HG03025 (cell line): ENCODE measurements at regions not wholly inside any gene's neighbourhood (a gene's known extent, or its start where the extent isn't known, plus 50 kb on each side); places are given as distances from the start of the nearest gene placed in this dataset.
A peak's percentile ranks its signal among the peaks of the same experiment; 100 is the strongest.

Experiments
- ATAC-seq: cut with Tn5 transposase; IDR thresholded peaks from one replicate; pipeline ENCODE4 v1.9.1; 2021; ENCODE audit warnings: mild to moderate bottlenecking, moderate library complexity; ENCODE audit not compliant: unreplicated experiment, low FRiP score

GRCh38 chr11:116278076-116278475, 494.7 kb downstream of the BUD13 start:
- no peak for ATAC-seq

DNA sequence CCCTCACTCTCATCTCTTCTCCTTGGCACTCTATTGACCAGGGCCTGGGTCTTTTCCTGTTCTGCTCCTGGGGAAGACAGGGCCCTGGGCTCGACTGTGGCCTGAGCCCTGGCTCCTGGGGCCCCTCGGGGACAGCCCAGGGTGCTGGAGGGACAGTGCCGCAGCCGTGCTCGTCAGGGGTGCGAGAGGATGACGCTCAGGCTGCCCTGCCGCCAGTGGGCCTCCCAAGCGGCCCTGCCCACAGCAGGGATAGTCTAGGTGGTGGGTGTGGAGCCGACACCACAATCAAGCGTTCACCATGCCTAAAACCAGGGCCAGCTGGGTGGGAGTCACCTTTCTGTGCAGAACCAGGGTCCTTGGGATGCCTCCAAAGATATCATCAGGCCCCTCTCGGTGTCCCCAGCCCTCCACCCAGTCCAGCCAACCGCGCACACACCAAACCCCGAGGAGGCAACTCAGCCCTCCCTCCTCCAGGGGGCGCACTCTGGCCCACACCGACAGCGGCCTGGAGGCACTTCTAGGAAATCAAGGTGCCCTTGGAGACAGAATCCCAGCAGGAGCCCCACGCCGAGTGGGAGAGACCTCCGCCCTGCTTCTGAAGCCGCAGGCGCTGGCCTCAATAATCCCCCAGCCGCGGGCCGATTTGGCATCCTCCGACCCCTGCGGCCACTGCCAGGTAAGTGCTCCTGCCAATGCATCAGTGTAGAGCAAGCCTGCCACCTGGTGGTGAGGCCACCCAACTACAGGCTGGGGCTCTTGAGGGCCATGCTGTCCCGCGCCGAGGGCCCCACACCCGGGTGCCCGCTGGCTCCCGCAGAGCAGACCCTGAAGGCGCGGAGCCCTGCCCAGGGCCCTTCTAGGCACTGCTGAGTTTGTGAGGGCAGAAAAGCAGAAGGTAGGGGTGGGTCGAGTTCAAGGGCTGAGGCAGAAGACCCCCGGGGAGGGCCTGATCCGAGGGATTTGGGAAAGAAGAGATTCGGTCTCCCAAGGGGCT, 496.4 kb downstream of the BUD13 start:
- peak; percentile 75 for ATAC-seq

DNA sequence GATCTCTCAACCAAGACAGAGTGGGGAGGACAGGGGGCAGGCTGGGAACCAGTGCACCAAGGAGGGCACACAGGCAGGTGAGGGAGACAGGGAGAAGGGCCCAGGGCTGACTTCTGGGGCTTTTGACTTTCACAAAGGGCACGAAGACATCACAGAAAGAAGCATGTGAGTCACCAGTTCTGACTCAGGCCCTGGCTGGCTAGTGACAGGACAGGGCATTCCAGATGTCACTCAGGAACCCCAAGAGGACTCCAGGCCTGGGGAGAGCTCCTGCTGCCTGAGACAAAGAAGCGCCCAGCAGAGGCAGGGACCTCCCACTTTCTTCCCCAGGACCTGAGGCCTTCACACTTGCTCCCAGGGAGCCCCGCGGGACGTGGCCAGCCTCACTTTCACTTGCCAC, 497.2 kb downstream of the BUD13 start:
- ATAC-seq = no peak

- no peak for ATAC-seq
Observed at GRCh38 chr11:116274521-116274920, 498.3 kb downstream of the BUD13 start.

GRCh38 chr11:116272181-116272789, 500.5 kb downstream of the BUD13 start:
- no peak for ATAC-seq

DNA sequence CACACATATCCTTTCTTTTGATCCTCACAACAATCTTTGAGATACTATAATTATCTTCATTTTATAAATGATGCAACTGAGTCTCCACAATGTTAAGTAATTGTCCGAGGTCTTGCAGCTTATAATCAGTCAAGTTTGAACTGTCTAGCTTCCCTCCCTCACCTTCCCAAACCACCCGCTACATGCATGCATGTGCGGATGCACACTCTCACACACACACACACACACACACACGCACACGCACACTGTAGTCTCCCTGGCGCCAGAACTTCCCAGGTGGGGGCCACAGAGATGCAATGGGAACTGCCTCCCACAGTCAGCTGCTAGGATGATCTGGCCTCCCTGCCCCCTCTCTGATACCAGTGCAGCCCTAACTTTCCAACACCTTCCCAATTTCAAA, 501.3 kb downstream of the BUD13 start:
- ATAC-seq = no peak

GRCh38 chr11:116267146-116267545, 505.6 kb downstream of the BUD13 start:
- ATAC-seq = no peak

DNA sequence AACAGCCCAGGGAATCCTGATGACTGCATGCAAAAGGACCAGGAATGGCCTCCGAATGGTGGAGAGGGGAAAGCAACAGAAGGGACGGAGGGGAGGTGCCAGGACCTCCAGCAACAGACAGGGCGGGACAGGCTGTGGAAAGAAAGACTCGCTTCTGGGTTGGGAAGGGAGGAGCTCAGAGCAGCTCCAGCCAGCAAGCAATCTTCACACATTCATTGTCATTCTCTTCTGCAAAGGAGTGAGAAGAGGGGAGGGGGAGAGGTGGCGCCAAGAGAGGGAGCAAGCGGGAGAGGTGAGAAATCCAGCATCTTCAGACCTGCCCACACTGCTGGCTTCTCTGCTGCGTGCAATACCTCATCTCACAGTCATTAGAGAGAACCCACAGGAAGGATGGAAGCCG, 509.0 kb downstream of the BUD13 start:
- ATAC-seq = no peak

DNA sequence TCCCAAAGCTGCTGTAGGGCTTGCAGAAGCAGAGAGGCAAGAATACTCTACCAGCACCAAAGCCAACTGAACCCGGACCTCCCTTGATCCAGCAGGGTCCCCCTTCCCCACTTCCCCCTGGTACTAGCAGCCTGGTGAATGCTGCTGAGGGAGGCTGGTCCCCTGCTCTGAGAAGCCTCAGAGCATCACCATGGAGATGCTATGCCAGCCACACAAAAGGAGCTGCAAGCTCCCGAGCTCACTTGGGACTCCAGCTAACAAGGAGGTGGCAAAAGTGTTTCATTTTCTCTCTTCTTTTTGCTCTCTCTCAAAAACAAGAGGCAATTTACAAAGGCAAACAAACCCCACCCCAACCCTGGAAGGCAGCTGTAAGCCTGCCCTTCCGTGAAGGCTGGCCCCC, 509.8 kb downstream of the BUD13 start:
- ATAC-seq = no peak

DNA sequence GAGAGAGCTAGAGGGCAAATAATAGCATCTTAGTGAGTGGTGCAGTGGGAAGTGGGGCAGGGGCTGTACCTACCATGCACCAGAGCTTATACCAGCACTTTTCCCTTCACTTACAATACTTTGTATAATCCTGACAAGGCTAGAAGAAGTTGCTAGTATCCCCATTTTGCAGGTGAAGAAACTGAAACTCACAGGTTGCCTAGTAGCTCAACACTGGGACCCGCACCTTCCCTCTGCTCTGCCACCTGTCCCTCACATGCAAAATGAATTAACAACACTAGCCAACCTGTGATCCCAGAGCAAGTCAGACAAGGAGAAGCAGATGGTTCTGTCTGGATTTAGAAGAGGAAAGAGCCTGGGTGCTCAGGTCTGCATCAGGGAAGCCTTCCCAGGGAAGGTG, 510.4 kb downstream of the BUD13 start:
- no peak for ATAC-seq

- no peak for ATAC-seq
Observed at GRCh38 chr11:116261606-116262005, 511.2 kb downstream of the BUD13 start.

- no peak for ATAC-seq
Observed at GRCh38 chr11:116258821-116259220, 514.0 kb downstream of the BUD13 start.

DNA sequence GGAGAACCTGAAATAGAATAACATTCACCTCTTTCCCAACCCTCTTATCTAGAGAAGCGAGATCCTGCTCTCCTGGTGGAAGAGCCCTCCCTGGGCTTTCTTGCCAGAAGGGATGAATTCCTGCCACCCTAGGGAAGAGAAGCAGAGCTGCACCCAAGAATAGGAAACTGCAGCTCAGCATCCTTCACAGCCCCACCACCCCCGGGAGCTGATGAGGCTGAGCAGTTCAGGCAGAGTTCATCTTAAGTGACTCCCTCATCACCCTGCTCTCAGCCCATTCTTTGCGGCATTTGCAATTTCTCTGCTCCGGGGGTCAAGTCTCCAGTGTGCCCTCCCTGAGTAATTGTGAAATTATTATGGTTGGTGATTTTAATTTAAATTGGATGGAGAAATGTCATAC, 514.9 kb downstream of the BUD13 start:
- no peak for ATAC-seq

DNA sequence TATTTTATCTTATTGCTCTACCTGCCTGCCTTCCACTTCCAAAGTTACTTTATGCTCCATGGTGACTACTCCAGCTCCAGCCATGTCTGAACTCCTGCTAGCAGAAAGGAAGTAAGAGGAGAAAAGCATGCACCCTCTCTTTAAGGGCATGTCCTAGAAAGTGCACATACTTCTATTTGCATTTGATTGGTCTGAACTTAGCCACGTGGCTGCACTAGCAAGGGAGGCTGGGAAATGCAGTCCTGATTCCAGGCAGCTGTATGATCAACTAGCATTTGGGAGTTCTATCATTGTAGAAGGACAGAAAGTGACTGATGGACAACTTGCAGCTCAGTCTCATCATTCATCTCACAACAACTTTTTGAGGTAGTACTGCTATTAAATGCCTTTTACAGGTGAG, 515.7 kb downstream of the BUD13 start:
- ATAC-seq = no peak

GRCh38 chr11:116256215-116256614, 516.6 kb downstream of the BUD13 start:
- ATAC-seq = no peak

- ATAC-seq = no peak
Observed at GRCh38 chr11:116255321-116255953, 517.4 kb downstream of the BUD13 start.

DNA sequence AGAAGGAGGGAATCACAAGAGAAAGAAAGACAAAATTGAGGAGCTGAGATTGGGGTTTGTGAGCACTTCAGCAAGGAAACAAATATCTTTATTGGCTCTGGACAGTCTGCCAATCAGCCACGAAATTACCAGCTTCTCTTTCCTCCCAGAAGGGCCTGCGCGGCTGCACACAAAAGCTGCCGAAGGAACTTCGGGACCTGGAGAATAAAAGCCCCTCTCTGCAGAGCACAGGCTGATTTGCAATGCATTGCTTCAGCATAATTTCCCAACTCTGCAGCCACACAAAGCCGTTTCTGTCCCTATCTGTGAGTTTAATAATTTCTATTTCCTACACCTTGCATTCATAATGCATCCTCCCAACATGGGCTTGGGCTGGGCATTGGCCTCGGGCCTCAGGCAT, 522.6 kb downstream of the BUD13 start:
- no peak for ATAC-seq

DNA sequence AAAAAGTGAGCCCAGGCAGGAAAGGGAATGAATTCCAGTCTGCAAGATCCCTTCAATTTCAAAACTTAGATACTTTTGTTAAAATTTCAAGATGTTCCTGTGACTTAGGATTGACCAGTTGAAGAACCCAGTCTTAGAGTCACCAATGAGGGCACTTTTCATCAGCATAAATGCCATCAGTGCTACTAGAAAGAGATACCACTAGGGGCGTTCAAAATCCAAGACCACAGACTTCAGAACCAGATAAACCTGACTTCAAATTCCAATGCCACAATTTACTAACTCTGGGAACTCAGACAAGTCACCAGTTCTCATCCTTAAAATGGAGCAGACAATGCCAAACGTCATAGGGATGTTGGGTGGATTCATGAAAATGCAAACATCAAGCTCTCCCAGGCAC, 523.2 kb downstream of the BUD13 start:
- no peak for ATAC-seq

DNA sequence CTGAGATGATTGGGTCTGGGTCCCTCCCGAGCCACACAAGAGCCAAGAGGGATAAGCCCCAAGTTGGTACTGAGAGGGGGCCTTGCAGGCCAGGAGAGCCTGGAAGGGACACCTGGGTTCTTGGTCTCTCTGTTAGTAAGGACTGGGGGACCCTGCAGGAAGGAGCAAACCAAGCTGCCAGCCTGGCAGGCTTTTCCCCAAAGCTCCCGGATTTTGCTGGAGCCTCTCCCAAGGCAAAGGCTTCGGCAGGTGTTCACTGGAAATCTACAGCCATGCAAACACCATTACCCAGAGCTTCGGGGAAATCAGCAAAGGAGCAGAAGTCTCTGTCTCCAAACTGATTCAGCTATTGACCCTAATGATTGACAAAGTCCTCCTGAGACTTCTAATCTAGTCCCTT, 527.9 kb downstream of the BUD13 start:
- ATAC-seq = no peak

GRCh38 chr11:116244439-116244838, 528.3 kb downstream of the BUD13 start:
- ATAC-seq = no peak

DNA sequence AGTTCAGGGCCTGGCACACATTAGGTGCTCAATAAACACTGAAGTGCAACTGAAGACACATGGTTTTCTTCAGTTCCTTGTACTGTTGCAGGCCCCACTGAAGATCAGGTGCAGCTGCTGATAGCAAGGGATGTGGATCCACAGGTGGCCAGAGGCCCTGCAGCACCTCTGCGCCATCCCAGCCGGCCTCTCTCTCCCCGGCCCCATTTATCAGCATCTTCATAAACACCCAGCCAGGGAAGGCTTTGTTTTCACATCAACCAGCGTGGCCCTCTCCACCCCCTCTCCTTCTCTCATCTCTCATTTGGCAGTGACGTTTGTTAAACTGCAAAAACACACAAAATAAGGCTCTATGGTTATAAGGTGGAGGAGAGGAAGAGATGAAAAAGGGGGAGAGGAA, 528.8 kb downstream of the BUD13 start:
- no peak for ATAC-seq
